ENCODE measurements at regions not wholly inside any gene's neighbourhood (a gene's known extent, or its start where the extent isn't known, plus 50 kb on each side); places are given as distances from the start of the nearest gene placed in this dataset.

GRCh38 chr2:198697794-198698193 is 759.9 kb downstream of the SATB2 start:
- Histone ChIP-seq H3K36me3 (replicated peaks in 1 of 2) (no peaks in the 10 kb centered on the region), H3K27ac (no peak overlapping the region), H3K4me1 (replicated peaks in 1 of 2) (no peaks in the 10 kb centered on the region), H3K27me3 (no peaks in the 10 kb centered on the region), H3K4me3 (no peak overlapping the region), H3K9me3 (replicated peaks in 1 of 3) (no peaks in the 10 kb centered on the region)
- TF ChIP-seq POLR2A (IDR thresholded peaks at IDR 0.05) (no peak), CTCF (IDR thresholded peaks at IDR 0.05) (no peak)
- no peak for DNase-seq
- intact Hi-C loops (cut with DNase I) = no loop called here

- Histone ChIP-seq H3K36me3 (replicated peaks in 1 of 2) (no peaks in the 10 kb centered on the region), H3K4me1 (replicated peaks in 1 of 2) (no peaks in the 10 kb centered on the region), H3K27ac (no peak overlapping the region), H3K9me3 (replicated peaks in 1 of 3) (no peaks in the 10 kb centered on the region), H3K27me3 (no peaks in the 10 kb centered on the region), H3K4me3 (no peak overlapping the region)
- TF ChIP-seq CTCF (IDR thresholded peaks at IDR 0.05) = no peak
- no peak for TF ChIP-seq POLR2A (IDR thresholded peaks at IDR 0.05)
- intact Hi-C loops (cut with DNase I) = no loop called here
- 70 to 75% (median 71%) methylated on average over 3 of the region's 3 CpGs for WGBS, 4 donors
- DNase-seq = no peak
Observed at GRCh38 chr2:198697218-198697617, 760.5 kb downstream of the SATB2 start.

GRCh38 chr2:198695879-198696278 is 761.9 kb downstream of the SATB2 start:
- H3K27ac ChIP-seq = no peak overlapping the region
- no peaks in the 10 kb centered on the region for H3K36me3 ChIP-seq (replicated peaks in 1 of 2)
- no peak overlapping the region for H3K4me3 ChIP-seq
- no peaks in the 10 kb centered on the region for H3K27me3 ChIP-seq
- H3K4me1 ChIP-seq (replicated peaks in 1 of 2) = no peaks in the 10 kb centered on the region
- intact Hi-C loops (cut with DNase I) = no loop called here
- DNase-seq = no peak
- H3K9me3 ChIP-seq (replicated peaks in 1 of 3) = no peaks in the 10 kb centered on the region
- TF ChIP-seq POLR2A (IDR thresholded peaks at IDR 0.05) = no peak
- no peak for TF ChIP-seq CTCF (IDR thresholded peaks at IDR 0.05)

- Histone ChIP-seq H3K36me3 (replicated peaks in 1 of 2) (no peaks in the 10 kb centered on the region), H3K4me3 (no peak overlapping the region), H3K27me3 (no peaks in the 10 kb centered on the region), H3K27ac (no peak overlapping the region), H3K9me3 (replicated peaks in 1 of 3) (no peaks in the 10 kb centered on the region), H3K4me1 (replicated peaks in 1 of 2) (no peaks in the 10 kb centered on the region)
- no peak for TF ChIP-seq CTCF (IDR thresholded peaks at IDR 0.05)
- TF ChIP-seq POLR2A (IDR thresholded peaks at IDR 0.05) = no peak
- no peak for DNase-seq
- 50 to 54% (median 51%) methylated on average over 9 of the region's 9 CpGs for WGBS, 4 donors
- intact Hi-C loops (cut with DNase I) = no loop called here
Observed at GRCh38 chr2:198692907-198693510, 764.7 kb downstream of the SATB2 start.
